ENCODE measurements at regions not wholly inside any gene's neighbourhood (a gene's known extent, or its start where the extent isn't known, plus 50 kb on each side); places are given as distances from the start of the nearest gene placed in this dataset.

DNA sequence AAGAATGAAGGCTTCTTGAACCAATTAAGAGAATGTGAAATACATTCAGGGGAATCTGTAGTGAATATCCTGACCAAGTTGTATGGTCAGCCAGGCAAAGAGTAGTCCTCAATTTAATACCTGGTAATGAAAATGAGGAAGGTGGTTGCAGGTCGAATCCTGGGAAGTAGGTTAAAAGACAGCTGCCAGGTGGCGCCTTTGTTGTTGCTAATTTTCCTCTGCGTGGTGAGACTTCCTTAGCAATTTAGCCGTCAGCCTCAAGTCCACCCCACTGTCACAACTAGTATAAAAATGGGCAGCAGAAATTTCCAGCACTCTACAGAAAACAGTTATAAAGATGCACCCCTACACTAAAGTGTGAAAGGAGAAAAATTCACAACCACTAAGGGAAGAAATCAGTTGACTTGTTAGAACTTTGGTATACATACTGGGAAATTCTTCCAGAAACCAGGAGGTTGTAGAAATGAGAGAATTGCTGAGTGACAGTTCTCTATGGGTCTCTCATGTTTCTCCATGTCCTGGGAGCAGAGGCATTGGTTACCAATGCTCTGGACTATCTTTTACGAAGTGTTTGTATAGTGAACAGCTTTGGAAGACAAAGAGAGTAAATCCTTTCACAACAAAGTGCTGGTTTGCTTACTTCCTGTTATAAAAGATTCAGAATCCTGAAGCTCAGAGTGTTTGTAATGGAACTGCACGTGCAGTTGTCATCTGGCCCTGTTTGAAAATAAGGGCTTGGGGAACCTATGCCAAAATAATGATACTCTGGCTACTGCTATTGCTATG is 235.9 kb downstream of the NHLRC3 start:
- DNase-seq: peak; percentile 30
- in situ Hi-C loops (cut with MboI; ENCODE audit: low pct_unique_long_range_greater_than_20kb, low sequenced_read_pairs): no loop called here

DNA sequence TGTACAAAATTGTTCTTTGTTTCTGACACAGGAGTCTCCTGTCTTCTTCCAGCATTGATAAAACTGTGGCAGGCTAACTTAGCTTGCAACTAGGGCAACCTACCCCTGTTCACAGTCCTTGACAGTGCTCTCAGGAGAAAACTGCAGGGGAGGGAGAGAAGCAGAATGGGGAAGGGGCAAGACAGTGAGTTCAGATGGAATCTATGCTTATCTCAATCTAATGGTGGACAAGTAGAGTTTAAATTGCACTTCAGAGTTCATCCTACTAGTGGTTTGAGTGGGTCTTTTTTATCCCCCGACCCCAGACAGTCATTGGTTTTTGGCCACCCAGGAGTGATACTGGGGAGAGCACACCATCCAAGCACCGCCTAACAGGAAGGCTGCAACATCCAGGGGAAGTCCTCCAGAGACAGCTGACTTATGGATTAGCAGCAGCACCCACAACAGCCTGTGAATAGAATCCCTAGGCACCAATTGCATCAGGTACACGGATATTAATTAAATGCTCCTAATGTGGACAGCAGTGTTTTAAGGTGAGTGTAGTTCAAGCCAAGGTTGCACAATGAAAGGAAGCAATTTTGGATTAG is 236.6 kb downstream of the NHLRC3 start:
- in situ Hi-C loops (cut with MboI; ENCODE audit: low pct_unique_long_range_greater_than_20kb, low sequenced_read_pairs): no loop called here
- no peak for DNase-seq

DNA sequence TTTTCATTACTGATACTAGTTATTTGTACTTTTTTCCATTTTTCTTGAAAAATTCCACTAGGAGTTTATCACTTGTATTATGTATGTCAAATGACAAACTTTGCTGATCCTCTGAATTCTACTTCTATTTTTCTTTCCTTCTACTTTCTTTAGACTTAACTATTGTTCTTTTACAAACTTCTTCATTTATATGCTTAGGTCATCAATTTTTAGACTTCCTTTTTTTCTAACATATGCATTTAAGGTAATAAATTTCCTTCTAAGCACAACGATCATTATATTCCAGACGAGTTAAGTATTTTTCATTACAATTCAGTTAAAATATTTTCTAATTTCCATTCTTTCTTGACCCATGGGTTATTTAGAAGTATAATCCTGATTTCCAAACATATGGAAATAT is 240.8 kb downstream of the NHLRC3 start:
- DNase-seq: no peak
- in situ Hi-C loops (cut with MboI; ENCODE audit: low pct_unique_long_range_greater_than_20kb, low sequenced_read_pairs): no loop called here

DNA sequence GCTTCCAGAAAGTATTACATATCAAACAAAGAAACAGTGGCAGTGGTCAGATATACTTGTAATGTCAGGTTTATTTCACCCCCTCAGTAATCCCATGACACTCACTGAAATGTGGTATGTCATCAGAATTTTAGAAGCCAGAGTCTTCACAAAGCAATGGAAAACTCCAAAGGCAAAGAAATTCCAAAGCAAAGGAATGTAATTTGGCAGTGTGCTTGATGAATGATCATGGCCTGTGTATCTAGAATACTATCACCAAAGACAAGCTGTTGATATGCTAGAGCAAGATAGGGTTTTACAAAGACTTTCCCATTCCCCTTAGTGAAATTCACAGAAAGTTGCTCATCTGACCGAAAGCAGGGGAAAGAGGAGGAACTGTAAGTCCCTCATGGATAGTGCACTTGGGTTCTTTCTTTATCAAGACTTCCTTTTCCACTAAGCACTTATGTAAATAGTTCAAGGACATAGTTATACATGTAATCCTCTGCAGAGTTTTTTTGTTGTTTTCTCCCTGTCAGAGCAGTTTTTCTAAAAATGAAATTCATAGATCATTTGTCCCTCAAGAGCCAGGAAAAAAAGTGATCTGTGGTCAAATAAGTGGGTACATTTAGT is 243.4 kb downstream of the NHLRC3 start:
- in situ Hi-C loops (cut with MboI; ENCODE audit: low pct_unique_long_range_greater_than_20kb, low sequenced_read_pairs): no loop called here
- DNase-seq: no peak

DNA sequence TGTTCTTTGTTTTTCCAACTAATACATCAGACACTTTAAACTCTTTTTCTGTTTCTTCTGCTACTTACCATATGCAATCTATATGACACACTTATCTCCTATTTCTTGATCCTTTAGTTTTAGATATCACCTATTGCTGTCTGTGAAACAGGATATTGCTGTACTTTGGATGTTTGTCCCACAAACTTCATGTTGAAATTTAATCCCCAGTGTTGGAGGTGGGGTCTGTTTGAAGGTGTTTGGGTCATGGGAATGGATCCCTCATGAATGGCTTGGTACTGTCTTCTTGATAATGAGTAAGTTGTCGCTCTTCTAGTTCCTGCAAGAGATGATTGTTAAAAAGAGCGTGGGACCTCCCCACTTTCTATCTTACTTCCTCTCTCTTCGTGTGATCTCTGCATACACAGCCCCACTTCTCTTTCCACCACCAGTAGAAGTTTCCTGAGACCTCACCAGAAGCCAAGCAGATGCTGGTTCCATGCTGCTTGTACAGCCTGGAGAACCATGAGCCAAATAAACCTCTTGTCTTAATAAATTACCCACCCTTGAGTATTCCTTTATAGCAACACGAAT is 244.2 kb downstream of the NHLRC3 start:
- DNase-seq: peak; percentile 16
- in situ Hi-C loops (cut with MboI; ENCODE audit: low pct_unique_long_range_greater_than_20kb, low sequenced_read_pairs): no loop called here

DNA sequence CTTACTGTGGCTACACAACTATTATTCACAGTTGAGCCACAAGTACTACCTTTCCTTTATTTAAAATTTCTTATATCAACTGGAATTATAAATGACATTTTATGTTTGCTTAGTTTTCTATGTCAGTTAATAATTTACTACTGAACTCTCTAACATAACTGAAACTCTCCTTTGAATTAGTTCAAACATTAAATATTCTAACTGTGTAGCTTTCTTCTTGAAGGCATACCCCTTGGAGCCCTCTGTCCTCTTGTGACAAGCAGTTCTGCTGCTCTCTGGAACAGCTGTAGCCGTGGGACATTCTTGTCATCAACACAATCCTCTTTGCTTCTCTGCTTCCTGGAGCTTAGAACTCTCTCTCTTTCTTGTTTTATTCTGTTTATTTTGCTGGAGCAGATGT is 244.8 kb downstream of the NHLRC3 start:
- no peak for DNase-seq
- in situ Hi-C loops (cut with MboI; ENCODE audit: low pct_unique_long_range_greater_than_20kb, low sequenced_read_pairs): no loop called here

DNA sequence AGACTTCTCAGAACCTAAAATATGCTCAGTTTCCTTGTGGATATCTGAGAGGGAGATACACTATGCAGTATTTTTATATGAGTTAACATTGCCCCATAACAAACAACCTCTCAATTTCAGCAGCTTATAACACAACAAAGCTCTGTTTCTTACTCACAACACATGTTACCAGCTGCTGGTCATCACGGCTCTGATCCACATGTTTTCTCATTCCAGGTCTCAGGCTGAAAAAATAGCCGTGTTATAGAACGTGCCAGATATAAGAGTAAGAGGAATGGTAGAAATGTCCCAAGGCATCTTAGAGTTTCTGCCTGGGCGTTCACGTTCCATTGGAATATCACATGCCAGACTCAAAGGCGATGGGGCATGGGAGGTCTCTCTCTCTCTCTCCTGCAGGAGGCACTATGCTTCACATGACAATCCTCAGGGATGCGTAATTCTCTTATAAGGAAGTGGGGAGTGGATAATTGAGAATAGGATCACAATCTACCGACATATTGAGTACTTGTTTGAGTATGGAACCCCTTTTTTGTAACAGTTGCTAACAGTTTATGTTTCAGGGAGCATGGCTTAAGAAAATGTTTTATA is 246.6 kb downstream of the NHLRC3 start:
- DNase-seq: no peak
- in situ Hi-C loops (cut with MboI; ENCODE audit: low pct_unique_long_range_greater_than_20kb, low sequenced_read_pairs): no loop called here
